ENCODE measurements at regions not wholly inside any gene's neighbourhood (a gene's known extent, or its start where the extent isn't known, plus 50 kb on each side); places are given as distances from the start of the nearest gene placed in this dataset.

DNA sequence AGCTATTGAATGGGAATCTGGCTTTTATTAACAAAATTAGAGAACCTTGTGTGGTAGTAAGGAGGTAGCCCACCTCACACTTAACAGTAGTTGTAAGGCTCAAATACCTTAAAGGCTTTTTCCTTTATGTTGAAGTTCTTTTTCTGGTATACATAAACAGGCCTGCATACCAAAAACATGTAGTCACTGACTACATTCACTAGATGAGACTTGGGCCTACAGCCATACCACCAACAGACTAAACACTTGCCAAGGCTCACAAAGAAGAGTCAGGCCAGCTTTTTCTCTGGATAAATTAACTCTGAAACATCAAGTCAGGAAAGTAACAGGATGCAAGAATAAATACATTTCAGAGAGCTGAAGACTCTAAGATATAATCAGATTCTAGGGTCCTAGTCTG lies 78.6 kb upstream of the MPDZ start (continued):
- TF ChIP-seq, protein P1, sequence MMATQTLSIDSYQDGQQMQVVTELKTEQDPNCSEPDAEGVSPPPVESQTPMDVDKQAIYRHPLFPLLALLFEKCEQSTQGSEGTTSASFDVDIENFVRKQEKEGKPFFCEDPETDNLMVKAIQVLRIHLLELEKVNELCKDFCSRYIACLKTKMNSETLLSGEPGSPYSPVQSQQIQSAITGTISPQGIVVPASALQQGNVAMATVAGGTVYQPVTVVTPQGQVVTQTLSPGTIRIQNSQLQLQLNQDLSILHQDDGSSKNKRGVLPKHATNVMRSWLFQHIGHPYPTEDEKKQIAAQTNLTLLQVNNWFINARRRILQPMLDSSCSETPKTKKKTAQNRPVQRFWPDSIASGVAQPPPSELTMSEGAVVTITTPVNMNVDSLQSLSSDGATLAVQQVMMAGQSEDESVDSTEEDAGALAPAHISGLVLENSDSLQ (IDR thresholded peaks at IDR 0.05): no peak

DNA sequence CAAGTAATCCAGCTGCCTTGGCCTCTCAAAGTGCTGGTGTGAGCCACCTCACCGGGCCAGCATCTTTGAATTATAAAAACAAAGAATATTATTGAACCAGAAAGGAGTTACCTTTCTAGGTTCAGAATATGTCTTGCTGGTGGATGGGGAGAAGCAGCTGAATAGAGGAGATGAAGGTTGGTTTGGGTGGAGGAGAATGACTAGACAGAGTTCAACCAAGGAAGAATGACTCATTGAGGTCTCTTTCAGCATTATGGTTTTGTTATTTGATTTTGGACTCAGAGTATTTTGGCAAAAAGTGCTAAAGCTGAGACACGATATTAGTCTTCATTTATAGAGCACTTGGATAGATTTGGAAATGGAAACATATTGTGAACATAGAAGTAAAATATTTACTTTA lies 75.2 kb upstream of the MPDZ start:
- ChIA-PET RAD21 (ENCODE audit: unreplicated experiment) (no interaction called here), CTCF (no interaction called here), POLR2A (no interaction called here), SMC1A (ENCODE audit: uncharacterized antibody, unreplicated experiment) (no interaction called here)
- H4K20me1 ChIP-seq (ENCODE audit: control insufficient read depth, insufficient read depth): no peaks in the 10 kb centered on the region
- intact Hi-C loops (cut with micrococcal nuclease; ENCODE audit: unreplicated experiment): loop anchor here (5.0 kb wide), 1 partner anchor 998 kb away; no protein-coding TSS in a partner anchor
- in situ Hi-C loops (cut with MboI): no loop called here
- no TSS peak for BruUV-seq (replicated peaks)
- H3K9me3 ChIP-seq (replicated peaks; ENCODE audit: control insufficient read depth, insufficient read depth, low read length): no peaks in the 10 kb centered on the region
- no peak overlapping the region for H3K4me3 ChIP-seq
- no peak overlapping the region for H2AFZ ChIP-seq (ENCODE audit: control insufficient read depth, low read depth, low read length)
- no peaks in the 10 kb centered on the region for H3K79me2 ChIP-seq (ENCODE audit: control insufficient read depth, insufficient read depth, low read length)
- no peaks in the 10 kb centered on the region for H3K4me1 ChIP-seq (ENCODE audit: control insufficient read depth, insufficient read depth, low read length)
- DNase-seq (ENCODE audit: low read depth, low spot score): no peak
- no peaks in the 10 kb centered on the region for H3K27me3 ChIP-seq (replicated peaks in 1 of 2; ENCODE audit: control insufficient read depth in 2 of 2, insufficient read depth in 2 of 2, low read length in 1 of 2)
- no peak overlapping the region for H3K9ac ChIP-seq (ENCODE audit: control insufficient read depth, insufficient read depth, low read length)
- TF ChIP-seq SIX5 (IDR thresholded peaks at IDR 0.05; ENCODE audit: low read depth, low read length, severe bottlenecking): no peak
- no peak for TF ChIP-seq GATAD2B (conservative IDR thresholded peaks at IDR 0.05; ENCODE audit: low read depth)
- no peak for TF ChIP-seq BRCA1 (IDR thresholded peaks at IDR 0.05; ENCODE audit: low read depth, low read length)
- no peak for TF ChIP-seq PML (IDR thresholded peaks at IDR 0.05; ENCODE audit: low read length)
- no peak for TF ChIP-seq SMAD1 (IDR thresholded peaks at IDR 0.05; ENCODE audit: low read depth, partially characterized antibody)
- TF ChIP-seq, protein P2, sequence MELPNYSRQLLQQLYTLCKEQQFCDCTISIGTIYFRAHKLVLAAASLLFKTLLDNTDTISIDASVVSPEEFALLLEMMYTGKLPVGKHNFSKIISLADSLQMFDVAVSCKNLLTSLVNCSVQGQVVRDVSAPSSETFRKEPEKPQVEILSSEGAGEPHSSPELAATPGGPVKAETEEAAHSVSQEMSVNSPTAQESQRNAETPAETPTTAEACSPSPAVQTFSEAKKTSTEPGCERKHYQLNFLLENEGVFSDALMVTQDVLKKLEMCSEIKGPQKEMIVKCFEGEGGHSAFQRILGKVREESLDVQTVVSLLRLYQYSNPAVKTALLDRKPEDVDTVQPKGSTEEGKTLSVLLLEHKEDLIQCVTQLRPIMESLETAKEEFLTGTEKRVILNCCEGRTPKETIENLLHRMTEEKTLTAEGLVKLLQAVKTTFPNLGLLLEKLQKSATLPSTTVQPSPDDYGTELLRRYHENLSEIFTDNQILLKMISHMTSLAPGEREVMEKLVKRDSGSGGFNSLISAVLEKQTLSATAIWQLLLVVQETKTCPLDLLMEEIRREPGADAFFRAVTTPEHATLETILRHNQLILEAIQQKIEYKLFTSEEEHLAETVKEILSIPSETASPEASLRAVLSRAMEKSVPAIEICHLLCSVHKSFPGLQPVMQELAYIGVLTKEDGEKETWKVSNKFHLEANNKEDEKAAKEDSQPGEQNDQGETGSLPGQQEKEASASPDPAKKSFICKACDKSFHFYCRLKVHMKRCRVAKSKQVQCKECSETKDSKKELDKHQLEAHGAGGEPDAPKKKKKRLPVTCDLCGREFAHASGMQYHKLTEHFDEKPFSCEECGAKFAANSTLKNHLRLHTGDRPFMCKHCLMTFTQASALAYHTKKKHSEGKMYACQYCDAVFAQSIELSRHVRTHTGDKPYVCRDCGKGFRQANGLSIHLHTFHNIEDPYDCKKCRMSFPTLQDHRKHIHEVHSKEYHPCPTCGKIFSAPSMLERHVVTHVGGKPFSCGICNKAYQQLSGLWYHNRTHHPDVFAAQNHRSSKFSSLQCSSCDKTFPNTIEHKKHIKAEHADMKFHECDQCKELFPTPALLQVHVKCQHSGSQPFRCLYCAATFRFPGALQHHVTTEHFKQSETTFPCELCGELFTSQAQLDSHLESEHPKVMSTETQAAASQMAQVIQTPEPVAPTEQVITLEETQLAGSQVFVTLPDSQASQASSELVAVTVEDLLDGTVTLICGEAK (IDR thresholded peaks at IDR 0.05; ENCODE audit: borderline replicate concordance): no peak
- no peak for TF ChIP-seq EZH2 (IDR thresholded peaks at IDR 0.05; ENCODE audit: borderline replicate concordance, control insufficient read depth, low read depth, low read length)
- TF ChIP-seq, protein P3, sequence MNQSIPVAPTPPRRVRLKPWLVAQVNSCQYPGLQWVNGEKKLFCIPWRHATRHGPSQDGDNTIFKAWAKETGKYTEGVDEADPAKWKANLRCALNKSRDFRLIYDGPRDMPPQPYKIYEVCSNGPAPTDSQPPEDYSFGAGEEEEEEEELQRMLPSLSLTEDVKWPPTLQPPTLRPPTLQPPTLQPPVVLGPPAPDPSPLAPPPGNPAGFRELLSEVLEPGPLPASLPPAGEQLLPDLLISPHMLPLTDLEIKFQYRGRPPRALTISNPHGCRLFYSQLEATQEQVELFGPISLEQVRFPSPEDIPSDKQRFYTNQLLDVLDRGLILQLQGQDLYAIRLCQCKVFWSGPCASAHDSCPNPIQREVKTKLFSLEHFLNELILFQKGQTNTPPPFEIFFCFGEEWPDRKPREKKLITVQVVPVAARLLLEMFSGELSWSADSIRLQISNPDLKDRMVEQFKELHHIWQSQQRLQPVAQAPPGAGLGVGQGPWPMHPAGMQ (IDR thresholded peaks at IDR 0.05; ENCODE audit: borderline replicate concordance): no peak
- TF ChIP-seq MXI1 (IDR thresholded peaks at IDR 0.05; ENCODE audit: low read depth, low read length): no peak
- TF ChIP-seq, protein P4, sequence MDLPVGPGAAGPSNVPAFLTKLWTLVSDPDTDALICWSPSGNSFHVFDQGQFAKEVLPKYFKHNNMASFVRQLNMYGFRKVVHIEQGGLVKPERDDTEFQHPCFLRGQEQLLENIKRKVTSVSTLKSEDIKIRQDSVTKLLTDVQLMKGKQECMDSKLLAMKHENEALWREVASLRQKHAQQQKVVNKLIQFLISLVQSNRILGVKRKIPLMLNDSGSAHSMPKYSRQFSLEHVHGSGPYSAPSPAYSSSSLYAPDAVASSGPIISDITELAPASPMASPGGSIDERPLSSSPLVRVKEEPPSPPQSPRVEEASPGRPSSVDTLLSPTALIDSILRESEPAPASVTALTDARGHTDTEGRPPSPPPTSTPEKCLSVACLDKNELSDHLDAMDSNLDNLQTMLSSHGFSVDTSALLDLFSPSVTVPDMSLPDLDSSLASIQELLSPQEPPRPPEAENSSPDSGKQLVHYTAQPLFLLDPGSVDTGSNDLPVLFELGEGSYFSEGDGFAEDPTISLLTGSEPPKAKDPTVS (IDR thresholded peaks at IDR 0.05; ENCODE audit: low read depth, low read length): no peak
- TF ChIP-seq JUNB (IDR thresholded peaks at IDR 0.05): no peak
- FAIRE-seq: no peak
- H3K27ac ChIP-seq (ENCODE audit: control insufficient read depth, insufficient read depth): no peak overlapping the region
- ATAC-seq: no peak
- no peak overlapping the region for H3K4me2 ChIP-seq (ENCODE audit: control insufficient read depth, insufficient read depth)
- H3K36me3 ChIP-seq (ENCODE audit: control insufficient read depth in 2 of 2, insufficient read depth in 2 of 2, low read length in 1 of 2): no peaks in the 10 kb centered on the region
- 13% methylated on average over 2 of the region's 2 CpGs for WGBS (ENCODE audit: insufficient coverage, insufficient replicate concordance, low lambda C conversion rate, missing lambda C conversion rate)
